ENCODE measurements at regions not wholly inside any gene's neighbourhood (a gene's known extent, or its start where the extent isn't known, plus 50 kb on each side); places are given as distances from the start of the nearest gene placed in this dataset.

DNA sequence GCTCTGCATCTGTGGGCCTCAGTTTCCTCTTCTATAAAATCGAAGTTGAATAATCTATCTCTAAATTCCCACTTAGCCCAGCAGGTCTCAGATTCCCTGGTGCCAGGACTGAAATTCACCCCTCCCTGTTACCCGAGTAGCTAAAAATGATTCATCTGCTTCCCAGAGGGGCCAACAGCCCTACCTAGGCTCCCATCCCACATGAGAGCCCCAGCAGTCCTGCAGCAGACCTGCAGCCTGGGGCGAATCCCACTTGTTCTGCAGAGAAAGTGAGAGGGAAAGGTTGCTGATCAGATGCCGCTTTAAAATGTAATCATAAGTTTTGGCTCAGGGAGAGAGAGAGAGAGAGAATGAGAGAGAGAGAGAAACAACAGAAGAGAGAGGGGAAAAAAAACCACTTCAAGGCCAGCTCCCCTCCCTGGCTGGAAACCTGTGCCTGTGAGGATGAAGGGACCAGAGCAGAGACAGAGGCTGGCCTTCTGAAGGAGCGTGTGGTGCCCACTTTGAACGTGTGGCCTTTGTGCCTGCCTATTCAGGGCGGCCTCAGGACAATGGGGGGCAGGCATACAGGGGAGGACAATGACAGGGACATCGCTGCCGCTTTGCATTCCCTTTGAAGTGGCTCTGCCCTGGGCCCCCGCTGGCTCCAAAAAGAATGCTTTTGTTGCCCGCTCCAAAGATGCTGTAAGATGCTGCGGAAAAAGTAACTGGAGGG, 85.2 kb upstream of the NKD1 start:
- DNase-seq (no peak), ATAC-seq (no peak), FAIRE-seq (no peak)
- intact Hi-C loops (cut with DNase I) = no loop called here
- Histone ChIP-seq H3K27ac (no peak overlapping the region), H3K4me3 (no peak overlapping the region), H3K9me3 (no peaks in the 10 kb centered on the region), H3K36me3 (no peaks in the 10 kb centered on the region), H3K4me1 (no peaks in the 10 kb centered on the region), H3K27me3 (no peaks in the 10 kb centered on the region)
- TF ChIP-seq, protein P1, sequence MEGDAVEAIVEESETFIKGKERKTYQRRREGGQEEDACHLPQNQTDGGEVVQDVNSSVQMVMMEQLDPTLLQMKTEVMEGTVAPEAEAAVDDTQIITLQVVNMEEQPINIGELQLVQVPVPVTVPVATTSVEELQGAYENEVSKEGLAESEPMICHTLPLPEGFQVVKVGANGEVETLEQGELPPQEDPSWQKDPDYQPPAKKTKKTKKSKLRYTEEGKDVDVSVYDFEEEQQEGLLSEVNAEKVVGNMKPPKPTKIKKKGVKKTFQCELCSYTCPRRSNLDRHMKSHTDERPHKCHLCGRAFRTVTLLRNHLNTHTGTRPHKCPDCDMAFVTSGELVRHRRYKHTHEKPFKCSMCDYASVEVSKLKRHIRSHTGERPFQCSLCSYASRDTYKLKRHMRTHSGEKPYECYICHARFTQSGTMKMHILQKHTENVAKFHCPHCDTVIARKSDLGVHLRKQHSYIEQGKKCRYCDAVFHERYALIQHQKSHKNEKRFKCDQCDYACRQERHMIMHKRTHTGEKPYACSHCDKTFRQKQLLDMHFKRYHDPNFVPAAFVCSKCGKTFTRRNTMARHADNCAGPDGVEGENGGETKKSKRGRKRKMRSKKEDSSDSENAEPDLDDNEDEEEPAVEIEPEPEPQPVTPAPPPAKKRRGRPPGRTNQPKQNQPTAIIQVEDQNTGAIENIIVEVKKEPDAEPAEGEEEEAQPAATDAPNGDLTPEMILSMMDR (IDR thresholded peaks at IDR 0.05) = no peak
- 69 to 71% methylated on average over 12 of the region's 12 CpGs for WGBS, 2 donors

DNA sequence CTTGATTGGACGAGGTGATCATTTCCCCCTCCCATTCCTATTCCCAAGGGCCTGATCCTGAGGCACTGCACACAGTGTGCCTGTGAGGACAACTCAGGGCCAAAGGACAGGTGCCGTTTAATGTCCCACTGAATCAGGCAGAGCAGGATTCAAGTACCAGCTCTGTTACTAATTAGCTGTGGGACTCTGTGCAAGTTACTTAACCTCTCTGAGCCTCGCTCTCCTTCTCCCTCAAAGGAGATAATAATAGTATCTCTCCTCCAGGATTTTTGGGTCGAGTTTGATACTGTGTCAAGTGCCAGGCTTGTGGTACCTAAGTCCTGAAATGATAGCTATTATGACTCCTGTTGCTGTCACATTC, 86.8 kb upstream of the NKD1 start:
- no peak for ATAC-seq
- Histone ChIP-seq H3K27ac (no peak overlapping the region), H3K4me1 (no peaks in the 10 kb centered on the region), H3K27me3 (no peaks in the 10 kb centered on the region), H3K9me3 (no peaks in the 10 kb centered on the region), H3K36me3 (no peaks in the 10 kb centered on the region), H3K4me3 (no peak overlapping the region)
- intact Hi-C loops (cut with DNase I) = no loop called here
- FAIRE-seq = no peak
- 66 to 75% methylated on average over 4 of the region's 4 CpGs for WGBS, 2 donors
- no peak for DNase-seq
- TF ChIP-seq, protein P1 (IDR thresholded peaks at IDR 0.05) = no peak

DNA sequence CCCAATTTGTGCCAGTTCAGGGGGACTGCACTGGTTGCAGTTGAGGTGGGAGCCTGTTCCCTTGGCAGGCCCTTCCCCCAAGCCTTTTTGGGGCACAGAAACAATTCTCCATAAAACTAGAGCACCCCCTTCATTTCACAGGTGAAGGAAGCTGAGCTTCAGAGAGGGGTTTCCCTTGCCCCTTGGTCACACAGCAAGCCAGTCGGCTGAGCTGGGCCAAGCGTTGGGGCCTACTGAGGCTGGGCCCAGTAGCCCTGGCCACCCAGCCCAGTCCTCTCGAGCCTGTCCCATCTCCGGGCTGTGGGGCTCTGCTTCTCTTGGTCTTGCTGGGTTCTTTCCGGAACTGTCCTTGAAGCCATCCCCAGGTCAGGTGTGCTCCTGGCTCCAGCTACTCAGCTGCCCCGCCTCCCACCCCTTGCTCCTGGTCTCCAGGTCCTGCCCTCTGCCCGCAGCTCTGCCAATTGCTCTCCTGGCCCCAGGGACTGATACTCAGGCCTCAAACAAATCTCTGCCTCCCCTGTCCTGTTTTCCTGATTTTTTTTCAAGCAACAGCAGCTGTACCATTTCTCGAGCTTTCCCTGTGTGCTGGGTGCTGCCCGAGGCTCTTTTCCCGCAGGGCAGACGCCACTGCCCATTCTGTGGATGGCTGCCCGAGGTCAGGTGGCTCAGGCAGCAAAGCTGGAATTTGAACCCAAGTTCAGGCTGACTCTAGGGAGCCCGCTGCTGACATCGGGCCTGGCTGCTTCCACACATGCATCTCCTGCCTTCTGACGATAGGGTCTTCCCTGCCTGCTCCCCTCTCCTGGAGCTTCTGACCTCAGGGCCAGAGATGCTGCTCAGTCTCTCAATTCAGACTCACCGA, 87.4 kb upstream of the NKD1 start:
- no peak overlapping the region for H3K4me3 ChIP-seq
- H3K27me3 ChIP-seq = no peaks in the 10 kb centered on the region
- H3K36me3 ChIP-seq = no peaks in the 10 kb centered on the region
- TF ChIP-seq, protein P1 (IDR thresholded peaks at IDR 0.05) = no peak
- ATAC-seq (peak in 1 of 4 donors; percentile 36), FAIRE-seq (no peak), DNase-seq (no peak)
- H3K27ac ChIP-seq = no peak overlapping the region
- intact Hi-C loops (cut with DNase I) = no loop called here
- no peaks in the 10 kb centered on the region for H3K9me3 ChIP-seq
- H3K4me1 ChIP-seq = no peaks in the 10 kb centered on the region
- 57 to 65% methylated on average over 16 of the region's 16 CpGs for WGBS, 2 donors

DNA sequence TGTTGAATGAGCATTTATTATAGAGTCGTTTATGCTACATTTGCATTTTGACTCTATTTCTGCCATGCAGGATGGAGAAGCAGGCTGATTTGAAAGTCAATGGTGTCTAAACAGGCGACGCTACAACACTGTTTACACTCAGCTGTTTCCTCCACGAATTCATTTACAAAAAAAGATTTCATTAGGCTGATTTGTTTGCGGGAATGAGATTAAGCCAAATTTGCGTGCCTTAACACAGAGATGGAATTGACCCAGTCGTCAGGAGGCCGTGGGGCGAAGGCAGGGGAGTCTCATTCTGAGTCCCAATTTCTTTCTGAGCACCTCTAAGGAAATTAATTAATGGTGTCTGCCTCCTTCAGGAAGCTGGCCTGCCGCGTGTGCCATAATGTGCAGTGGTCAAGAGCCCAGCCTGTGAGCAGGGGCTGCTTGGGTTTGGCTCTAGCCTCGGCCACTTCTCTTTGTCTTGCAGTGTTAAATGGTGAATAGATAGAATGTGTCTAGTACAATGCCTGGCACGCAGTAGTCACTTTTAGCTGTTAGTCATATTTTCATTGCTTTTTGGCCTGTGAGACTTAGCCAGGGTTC, 88.6 kb upstream of the NKD1 start:
- Histone ChIP-seq H3K36me3 (no peaks in the 10 kb centered on the region), H3K9me3 (no peaks in the 10 kb centered on the region), H3K4me3 (no peak overlapping the region), H3K27me3 (no peaks in the 10 kb centered on the region), H3K27ac (no peak overlapping the region), H3K4me1 (no peaks in the 10 kb centered on the region)
- no peak for ATAC-seq
- FAIRE-seq = no peak
- WGBS, 2 donors = 53 to 61% methylated on average over 13 of the region's 13 CpGs
- intact Hi-C loops (cut with DNase I) = no loop called here
- DNase-seq = no peak
- TF ChIP-seq, protein P1 (IDR thresholded peaks at IDR 0.05) = no peak

All from pancreas (tissue), 10 donors.